ENCODE measurements at regions not wholly inside any gene's neighbourhood (a gene's known extent, or its start where the extent isn't known, plus 50 kb on each side); places are given as distances from the start of the nearest gene placed in this dataset.

- no peak for DNase-seq
Observed at GRCh38 chr3:65231544-65231943, 543.7 kb upstream of the ADAMTS9 start.

- no peak for DNase-seq
Observed at GRCh38 chr3:65230261-65231139, 542.7 kb upstream of the ADAMTS9 start.

DNA sequence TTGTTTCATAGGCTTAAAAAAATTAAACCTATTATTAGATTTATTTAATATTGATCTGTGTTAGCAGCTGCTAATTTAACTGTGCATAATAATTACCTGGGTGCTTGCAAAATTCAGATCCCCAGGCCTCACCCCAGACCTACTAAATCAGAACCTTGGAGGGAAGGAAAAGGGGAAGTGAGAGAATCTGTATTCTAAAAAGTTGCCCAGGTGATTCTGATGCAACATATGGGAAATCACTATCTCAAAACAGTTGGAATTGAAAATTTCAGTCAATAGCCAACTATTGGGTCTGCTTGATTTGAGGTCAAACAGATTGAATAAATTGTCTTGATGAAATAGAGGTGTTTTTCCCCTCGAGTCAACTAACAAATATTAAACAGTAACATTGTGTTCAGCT is 538.5 kb upstream of the ADAMTS9 start:
- DNase-seq: no peak

- no peak for DNase-seq
Observed at GRCh38 chr3:65210026-65210814, 522.4 kb upstream of the ADAMTS9 start.

GRCh38 chr3:65202395-65202794 is 514.6 kb upstream of the ADAMTS9 start:
- no peak for DNase-seq

DNA sequence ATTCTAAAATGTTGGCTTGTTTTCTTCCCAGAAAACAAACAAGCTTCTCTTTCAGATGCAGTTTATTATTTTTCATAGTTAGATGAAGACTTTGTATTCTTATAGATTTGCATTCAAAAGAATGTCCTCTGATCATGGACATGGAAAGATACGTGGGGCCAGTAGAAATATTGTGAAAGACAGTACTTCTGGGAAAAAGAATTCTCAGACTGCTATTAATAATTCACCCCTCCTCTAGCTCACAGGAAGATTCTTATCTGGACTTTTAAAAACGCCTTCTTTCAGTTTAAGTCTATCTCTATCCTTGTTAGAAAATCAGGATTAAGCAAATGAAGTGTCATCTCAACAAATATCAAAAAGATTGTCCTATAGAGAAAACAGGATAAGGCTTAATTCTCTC is 514.1 kb upstream of the ADAMTS9 start:
- no peak for DNase-seq

- DNase-seq: no peak
Observed at GRCh38 chr3:65200310-65200970, 512.6 kb upstream of the ADAMTS9 start.

DNA sequence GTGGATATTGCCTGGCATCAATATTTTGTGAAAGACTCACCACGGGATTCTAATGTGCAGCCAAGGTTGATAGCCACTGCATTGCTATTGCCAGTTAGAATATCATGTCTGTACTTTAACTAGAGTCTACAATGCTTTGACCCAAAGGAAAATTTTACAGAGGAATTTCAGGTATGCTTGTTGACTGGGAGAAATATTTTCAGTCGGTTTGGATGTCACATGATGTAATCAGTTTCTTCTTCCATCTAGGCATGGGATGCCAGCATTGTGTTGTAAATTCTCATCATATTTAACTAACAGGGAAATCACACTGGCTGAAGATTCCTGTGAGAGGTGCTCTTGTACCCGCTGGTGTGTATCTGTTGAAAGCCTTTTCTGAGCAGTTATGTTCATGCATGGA is 508.9 kb upstream of the ADAMTS9 start:
- DNase-seq: no peak

- DNase-seq: no peak
Observed at GRCh38 chr3:65195211-65196006, 507.6 kb upstream of the ADAMTS9 start.

GRCh38 chr3:65194744-65195143 is 506.9 kb upstream of the ADAMTS9 start:
- DNase-seq: no peak

GRCh38 chr3:65194047-65194714 is 506.4 kb upstream of the ADAMTS9 start:
- DNase-seq: no peak

- no peak for DNase-seq
Observed at GRCh38 chr3:65193531-65193930, 505.7 kb upstream of the ADAMTS9 start.

GRCh38 chr3:65190111-65190510 is 502.3 kb upstream of the ADAMTS9 start:
- DNase-seq: no peak

DNA sequence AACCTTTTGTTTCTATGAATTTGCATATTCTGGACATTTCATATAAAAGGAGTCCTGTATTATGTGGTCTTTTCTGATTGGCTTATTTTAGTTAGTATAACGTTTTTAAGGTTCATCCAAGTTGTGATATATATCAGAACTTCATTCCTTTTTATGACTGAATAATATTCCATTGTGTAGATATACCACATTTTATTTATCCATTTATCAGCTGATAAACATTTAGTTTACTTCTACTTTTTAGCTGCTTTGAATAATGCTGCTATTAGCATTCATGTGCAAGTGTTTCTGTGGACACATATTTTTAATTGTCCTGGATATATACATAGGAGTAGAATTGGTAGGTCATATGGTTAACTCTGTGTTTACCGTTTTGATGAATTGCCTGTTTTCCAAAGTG is 498.5 kb upstream of the ADAMTS9 start:
- DNase-seq: no peak

- DNase-seq: no peak
Observed at GRCh38 chr3:65182682-65183081, 494.9 kb upstream of the ADAMTS9 start.

DNA sequence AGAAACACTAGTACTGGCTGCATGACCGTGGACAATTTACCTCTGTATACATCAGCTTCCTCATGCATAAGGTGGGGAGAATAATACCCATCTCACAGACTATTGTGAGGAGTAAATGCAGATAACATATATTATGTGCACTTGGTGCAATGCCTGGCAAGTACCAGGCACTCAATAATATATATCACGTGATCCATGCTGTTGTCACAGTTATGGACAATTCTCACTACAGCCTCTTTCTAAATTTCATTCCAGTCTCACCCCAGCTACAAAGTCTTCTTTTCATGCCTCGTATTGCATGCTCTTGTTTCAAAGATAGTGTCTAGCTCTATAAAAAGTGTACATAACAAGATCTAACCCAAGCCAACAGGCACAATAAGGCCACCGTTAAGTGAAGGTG is 494.3 kb upstream of the ADAMTS9 start:
- DNase-seq: no peak

GRCh38 chr3:65181391-65181871 is 493.6 kb upstream of the ADAMTS9 start:
- DNase-seq: no peak

GRCh38 chr3:65178703-65179102 is 490.9 kb upstream of the ADAMTS9 start:
- no peak for DNase-seq

GRCh38 chr3:65177960-65178376 is 490.2 kb upstream of the ADAMTS9 start:
- DNase-seq: no peak

GRCh38 chr3:65174713-65175112 is 486.9 kb upstream of the ADAMTS9 start:
- no peak for DNase-seq

DNA sequence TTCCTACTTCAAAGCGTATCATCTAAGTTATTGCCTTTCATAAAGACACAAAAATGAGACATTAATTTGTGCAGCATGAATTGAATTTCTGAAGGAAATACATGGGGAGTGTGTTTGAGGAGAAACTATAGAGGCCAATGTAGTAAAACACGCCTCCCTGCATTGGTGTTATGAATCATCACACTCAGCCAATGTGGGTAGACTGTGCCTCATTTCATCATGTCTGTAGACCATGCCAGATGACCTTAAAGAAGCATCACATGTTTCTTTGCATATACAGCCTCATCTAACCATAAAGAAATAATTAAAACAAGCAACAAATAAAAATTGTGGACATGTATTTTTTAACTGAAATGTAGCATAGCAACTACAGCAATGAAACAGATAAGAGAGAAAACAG is 486.0 kb upstream of the ADAMTS9 start:
- DNase-seq: no peak

DNA sequence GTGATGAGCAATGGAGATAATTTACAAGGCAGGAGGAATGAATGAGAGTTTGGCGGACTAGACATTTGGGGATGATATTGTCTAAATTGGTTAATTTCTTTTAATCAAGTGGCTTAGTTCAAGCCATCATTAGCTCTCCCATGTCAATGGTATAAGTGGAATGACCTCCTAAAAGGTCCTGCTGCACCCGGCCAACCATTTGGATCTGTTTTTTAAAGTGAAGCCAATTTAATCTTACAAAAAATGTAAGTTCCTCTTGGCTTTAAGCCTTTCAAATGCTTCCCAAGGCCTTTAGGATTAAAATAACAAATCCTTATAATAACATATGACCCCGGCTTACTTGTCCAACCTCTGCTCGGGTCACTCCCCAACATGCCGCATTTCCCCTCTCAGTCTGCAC is 484.4 kb upstream of the ADAMTS9 start:
- no peak for DNase-seq
